NOMO-1 treated with dmso at 0.1 percent for 144 hours (cell line): ENCODE measurements at regions not wholly inside any gene's neighbourhood (a gene's known extent, or its start where the extent isn't known, plus 50 kb on each side); places are given as distances from the start of the nearest gene placed in this dataset.

Source experiments
- DNase-seq: peaks from one replicate; lab custom pipeline; 2025; ENCODE audit not compliant: unreplicated experiment; lab: John Stamatoyannopoulos, UW

- DNase-seq = no peak
Observed at GRCh38 chr4:23348789-23349498, 540.9 kb downstream of the PPARGC1A start.

DNA sequence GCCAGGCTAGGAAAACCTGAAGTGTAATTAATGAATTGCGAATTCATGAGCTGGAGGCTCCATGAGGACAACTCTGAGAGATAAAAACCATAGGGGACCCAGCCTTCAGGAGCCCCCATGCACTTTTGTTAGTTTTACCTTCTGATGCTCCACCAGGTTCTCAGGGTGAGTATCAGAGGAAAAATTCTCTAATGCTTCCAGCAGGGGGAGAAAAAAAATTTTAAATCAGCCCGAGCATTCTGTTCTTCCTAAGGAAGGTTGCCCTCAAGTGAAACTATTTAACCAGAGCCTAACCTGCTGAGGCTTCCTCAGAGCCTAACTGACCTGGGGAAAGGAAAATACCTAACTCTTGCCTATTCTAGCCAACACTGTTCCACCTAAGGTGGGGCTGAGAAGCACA, 552.6 kb downstream of the PPARGC1A start:
- DNase-seq = no peak

- peak; percentile 97 for DNase-seq
Observed at GRCh38 chr4:23333946-23334878, 555.6 kb downstream of the PPARGC1A start.

DNA sequence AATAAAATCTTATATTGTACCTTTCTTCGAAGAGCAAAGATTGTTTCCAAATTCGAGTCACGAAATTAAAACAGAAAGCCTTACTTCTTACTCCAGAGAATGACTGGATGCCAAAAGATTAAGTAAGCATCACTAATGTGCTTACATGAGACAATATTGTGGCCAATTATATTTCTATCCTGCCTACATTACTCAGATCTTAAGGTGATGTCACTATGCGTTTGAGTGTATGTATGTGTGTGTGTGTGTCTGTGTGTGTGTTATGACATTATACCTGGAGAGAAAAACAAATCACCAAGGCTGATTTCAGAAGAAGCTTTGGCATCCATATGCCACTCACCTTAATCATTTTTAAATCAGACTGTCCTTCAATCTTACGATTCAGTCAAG, 556.3 kb downstream of the PPARGC1A start:
- DNase-seq = no peak

DNA sequence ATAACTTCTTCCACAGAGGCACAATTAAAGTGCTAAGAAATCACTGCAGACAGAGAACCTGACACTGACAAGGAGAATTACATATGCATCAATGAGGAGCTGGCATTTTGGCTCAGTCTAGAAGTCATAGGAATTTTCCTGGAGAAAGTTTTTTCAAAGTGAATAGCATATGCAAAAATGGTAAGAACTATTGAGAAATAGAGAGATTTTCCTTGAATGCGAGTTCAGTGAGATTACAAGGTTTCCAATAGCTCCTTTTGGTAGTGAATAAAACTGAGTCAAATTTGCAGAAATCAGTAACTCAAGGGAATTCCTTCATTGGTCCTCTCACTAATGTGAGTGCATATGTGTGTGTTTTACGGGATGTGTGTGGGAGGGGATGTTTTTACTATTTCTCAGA, 557.5 kb downstream of the PPARGC1A start:
- DNase-seq = no peak

DNA sequence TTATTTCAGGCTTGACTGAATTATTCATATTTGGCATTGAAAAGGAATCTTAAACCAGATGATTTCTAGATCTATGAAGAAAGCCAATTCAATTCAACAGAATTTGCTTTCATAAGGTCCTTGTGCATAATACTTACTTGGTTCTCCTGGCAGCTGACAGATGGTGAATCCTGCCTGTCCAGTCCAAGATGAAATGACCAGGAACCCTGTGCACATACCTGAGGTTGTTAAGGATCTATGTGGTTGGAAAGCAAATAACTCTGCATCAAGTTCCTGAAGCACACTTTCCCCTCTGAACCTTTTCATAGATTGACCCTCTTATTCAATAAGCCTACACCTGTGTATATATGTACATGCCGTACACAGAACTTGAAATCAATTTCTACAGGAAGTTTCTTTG, 562.7 kb downstream of the PPARGC1A start:
- DNase-seq = no peak

- DNase-seq = peak; percentile 66
Observed at GRCh38 chr4:23324021-23324690, 565.7 kb downstream of the PPARGC1A start.

- DNase-seq = no peak
Observed at GRCh38 chr4:23323436-23323835, 566.4 kb downstream of the PPARGC1A start.

DNA sequence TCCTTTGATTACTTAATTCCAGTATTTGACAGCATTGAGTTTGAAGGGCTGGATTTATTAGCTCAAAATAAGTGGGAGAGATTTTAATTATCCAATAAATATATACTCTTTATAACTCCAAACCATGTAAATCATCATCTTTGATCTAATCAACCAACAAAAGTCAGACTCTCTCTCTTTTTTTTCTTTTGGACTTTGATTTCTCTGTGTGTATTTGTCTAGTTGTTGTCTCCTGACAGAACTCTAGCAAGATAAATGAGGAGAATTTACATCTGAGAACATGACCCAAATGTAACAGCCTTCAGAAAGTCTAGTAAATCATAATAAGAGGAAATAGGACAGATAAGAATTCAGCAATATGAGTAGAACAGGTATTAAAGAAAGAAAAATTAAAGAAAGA, 567.1 kb downstream of the PPARGC1A start:
- DNase-seq = no peak

GRCh38 chr4:23320931-23321587, 568.8 kb downstream of the PPARGC1A start:
- no peak for DNase-seq

GRCh38 chr4:23312686-23313085, 577.2 kb downstream of the PPARGC1A start:
- no peak for DNase-seq

DNA sequence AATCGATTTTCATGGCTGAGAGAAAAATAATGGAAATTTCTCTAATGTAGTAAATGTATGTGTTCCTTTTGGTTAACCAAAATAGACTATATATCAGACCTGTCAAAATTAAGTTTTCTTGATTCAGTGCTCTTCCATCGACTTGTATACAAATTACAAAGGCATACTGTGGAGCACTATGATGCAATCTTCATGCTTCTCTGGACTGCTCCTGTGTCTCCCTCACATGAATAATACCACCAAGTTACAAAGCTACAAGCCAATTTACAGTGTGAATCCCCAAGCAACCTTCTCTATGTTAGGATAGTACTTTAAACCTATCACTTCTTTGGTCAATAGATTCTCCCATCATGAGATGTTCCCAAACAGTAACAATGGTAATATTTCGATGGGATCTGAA, 577.9 kb downstream of the PPARGC1A start:
- DNase-seq = no peak

DNA sequence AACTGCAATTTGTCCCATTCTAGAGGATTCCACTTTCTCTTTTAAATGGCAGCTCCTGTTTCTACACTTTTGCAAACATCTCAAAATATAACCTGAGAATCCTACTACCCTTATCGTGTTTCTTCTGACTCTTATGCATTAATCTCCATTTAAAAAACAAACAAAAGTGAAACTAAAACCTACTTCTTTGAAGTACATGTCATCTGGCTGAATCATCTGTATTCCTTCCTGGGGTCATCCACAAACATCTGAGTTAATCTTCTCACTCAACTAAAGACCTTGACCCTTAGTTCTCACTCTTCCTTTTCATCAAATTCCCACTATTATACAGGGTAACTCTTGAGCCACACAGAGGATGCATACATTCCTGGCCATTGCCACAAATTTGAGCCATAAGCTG, 584.8 kb downstream of the PPARGC1A start:
- DNase-seq = no peak

DNA sequence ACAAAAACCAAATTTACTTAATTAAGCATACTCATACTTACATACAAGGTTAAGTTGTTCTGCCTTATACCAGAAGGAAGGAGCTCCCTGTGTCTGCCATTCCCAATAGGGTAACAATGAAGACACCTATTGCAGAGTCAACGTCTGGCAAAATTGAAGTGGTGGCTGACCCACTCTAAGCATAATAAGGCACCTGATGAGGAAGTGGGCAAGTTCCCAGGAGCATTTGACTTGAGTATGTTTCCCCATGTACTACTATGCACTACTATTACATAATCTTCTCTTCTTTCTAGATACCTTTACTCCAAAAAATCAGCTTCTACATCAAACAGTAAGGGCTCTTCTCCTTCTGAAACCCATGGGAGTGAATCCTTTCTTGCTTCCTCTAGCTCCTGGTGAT, 591.5 kb downstream of the PPARGC1A start:
- DNase-seq = no peak

GRCh38 chr4:23297327-23297726, 592.5 kb downstream of the PPARGC1A start:
- DNase-seq = no peak

- no peak for DNase-seq
Observed at GRCh38 chr4:23291139-23291538, 598.4 kb downstream of the GBA3 start.

DNA sequence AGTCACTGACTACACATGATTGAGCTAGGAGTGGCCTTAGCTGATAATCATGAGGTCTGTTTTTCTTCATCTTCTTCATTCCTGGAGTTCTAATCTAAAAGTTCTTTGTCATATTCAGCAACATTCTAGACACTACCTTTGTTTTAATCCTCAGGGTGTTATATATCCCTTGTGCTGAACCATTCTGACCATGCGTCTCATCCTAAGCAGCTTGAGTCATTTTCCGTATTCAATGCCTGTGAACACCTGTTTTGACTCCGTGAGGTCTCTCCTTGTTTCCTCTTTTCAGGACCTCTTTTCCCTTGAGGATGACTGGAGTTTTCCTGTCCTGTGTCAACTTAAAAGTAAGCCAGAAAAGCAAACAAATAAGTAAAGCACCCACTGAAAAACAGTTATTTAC, 597.9 kb downstream of the GBA3 start:
- no peak for DNase-seq

- DNase-seq = no peak
Observed at GRCh38 chr4:23279377-23279986, 586.7 kb downstream of the GBA3 start.

- DNase-seq = no peak
Observed at GRCh38 chr4:23278845-23279244, 586.1 kb downstream of the GBA3 start.

DNA sequence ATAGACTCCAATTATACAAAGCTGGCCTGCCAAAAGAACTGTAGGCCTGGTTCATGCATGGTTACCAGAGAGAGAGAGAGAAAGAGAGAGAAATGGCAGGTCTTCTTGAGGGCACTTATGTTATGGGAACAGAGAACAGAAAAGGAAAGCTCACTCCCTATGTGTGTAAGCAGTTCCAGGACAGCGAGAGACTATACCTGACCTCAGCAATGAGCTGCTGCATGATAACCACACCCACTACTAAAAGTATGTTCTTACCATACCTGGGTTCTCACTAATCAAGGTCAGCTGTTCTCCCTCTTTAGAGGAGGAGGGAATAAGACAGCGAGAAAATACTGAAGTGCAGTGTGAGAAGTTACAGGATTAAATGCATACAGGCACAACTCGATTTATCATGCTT, 583.3 kb downstream of the GBA3 start:
- DNase-seq = no peak

GRCh38 chr4:23269566-23269965, 576.8 kb downstream of the GBA3 start:
- no peak for DNase-seq
